Spleen (tissue), 7 donors: ENCODE measurements at regions not wholly inside any gene's neighbourhood (a gene's known extent, or its start where the extent isn't known, plus 50 kb on each side); places are given as distances from the start of the nearest gene placed in this dataset.

Experiments used
- POLR2A ChIP-seq, 3 donors: fragments of 450-650 bp; IDR thresholded peaks; one replicate each; pipeline ENCODE4 v1.5.1; 2017; ENCODE audit warnings: antibody characterized with exemption in 3 of 3, mild to moderate bottlenecking in 1 of 3
- TF ChIP-seq, protein P1 (sequence below), 11 experiments: fragments of 200-600 bp in 7 of 11; fragments of 450-650 bp in 4 of 11; sonication (generic) in 4 of 11; IDR thresholded peaks in 8 of 11; conservative IDR thresholded peaks in 3 of 11; 1 replicate in 7 of 11; 2 replicates in 4 of 11; pipeline versions ENCODE4 v1.4.0 to v1.8.0; 2016 to 2021; ENCODE audit warnings: antibody characterized with exemption in 11 of 11, inconsistent platforms in 4 of 11, mild to moderate bottlenecking in 1 of 11
- donor health status: DM: no; HTN: no; CAD: no; lungs with moderate emphysema.
- donor health status: DM: no; HTN: no; CAD: no.
- donor health status: DM: no; HTN: no; CAD: no.

DNA sequence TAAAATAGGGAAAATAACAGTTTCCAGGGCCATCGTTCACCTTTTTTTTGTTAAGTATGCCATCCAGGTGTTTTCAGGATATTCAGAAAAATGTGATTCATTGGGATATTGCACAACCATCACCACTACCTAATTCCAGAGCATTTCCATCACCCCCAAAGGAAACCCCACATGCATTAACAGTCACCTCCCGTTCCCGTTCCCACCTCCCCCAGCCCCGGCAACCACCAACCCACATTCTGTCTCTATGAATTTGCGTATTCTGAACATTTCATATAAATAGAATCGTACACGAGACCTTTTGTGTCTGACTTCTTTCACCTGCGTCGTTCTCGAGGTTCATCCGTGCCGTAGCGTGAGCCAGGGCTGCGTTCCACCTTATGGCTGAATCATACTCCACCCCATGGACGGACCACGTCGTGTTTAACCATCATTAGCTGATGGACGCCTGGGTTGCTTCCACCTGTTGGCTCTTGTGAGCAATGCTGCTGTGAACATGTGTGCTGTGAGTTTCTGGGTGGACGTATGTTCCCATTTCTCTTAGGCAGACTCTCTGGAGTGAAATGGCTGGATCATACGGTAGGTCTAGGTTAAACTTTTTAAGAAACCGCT is 51.0 kb upstream of the NCOR2 start:
- TF ChIP-seq POLR2A (IDR thresholded peaks at IDR 0.05) = no peak
- TF ChIP-seq, protein P1, sequence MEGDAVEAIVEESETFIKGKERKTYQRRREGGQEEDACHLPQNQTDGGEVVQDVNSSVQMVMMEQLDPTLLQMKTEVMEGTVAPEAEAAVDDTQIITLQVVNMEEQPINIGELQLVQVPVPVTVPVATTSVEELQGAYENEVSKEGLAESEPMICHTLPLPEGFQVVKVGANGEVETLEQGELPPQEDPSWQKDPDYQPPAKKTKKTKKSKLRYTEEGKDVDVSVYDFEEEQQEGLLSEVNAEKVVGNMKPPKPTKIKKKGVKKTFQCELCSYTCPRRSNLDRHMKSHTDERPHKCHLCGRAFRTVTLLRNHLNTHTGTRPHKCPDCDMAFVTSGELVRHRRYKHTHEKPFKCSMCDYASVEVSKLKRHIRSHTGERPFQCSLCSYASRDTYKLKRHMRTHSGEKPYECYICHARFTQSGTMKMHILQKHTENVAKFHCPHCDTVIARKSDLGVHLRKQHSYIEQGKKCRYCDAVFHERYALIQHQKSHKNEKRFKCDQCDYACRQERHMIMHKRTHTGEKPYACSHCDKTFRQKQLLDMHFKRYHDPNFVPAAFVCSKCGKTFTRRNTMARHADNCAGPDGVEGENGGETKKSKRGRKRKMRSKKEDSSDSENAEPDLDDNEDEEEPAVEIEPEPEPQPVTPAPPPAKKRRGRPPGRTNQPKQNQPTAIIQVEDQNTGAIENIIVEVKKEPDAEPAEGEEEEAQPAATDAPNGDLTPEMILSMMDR (IDR thresholded peaks at IDR 0.05 in 8 of 11, conservative IDR thresholded peaks at IDR 0.05 in 3 of 11) = no peak
